SK-N-SH (cell line): ENCODE measurements at regions not wholly inside any gene's neighbourhood (a gene's known extent, or its start where the extent isn't known, plus 50 kb on each side); places are given as distances from the start of the nearest gene placed in this dataset.

Experiments used
- CTCF ChIA-PET: fragments of 300-600, 350-600 bp; formaldehyde crosslinking; extraction: SDS; loops from one replicate; lab custom pipeline; 2021; lab: Yijun Ruan, JAX
- POLR2A ChIA-PET: fragments of 350-600 bp; sonication (Branson Sonifier 250); formaldehyde crosslinking; extraction: SDS; loops from one replicate; lab custom pipeline; 2020; ENCODE audit warnings: antibody characterized with exemption, inconsistent platforms; lab: Yijun Ruan, JAX
- DNase-seq: peaks from one replicate; pipeline ENCODE4 v3.0.0; 2012
- H2AFZ ChIP-seq: fragments of 200-600 bp; sonication (generic); 2 replicates; pipeline ENCODE4 v1.8.1; 2016; ENCODE audit warnings: antibody characterized with exemption, mild to moderate bottlenecking, low read depth
- H3F3A ChIP-seq: fragments of 200-600 bp; sonication (generic); replicated peaks from 2 replicates; pipeline ENCODE3; 2016; ENCODE audit warnings: antibody characterized with exemption, mild to moderate bottlenecking; ENCODE audit not compliant: insufficient read depth
- H3K27ac ChIP-seq, 2 experiments: fragments of 200-500 bp in 1 of 2; fragments of 200-600 bp in 1 of 2; sonication (Bioruptor generic) in 1 of 2; sonication (generic), shearing (Covaris generic) in 1 of 2; 2 replicates each; pipeline versions ENCODE4 v1.5.1 to v1.6.1; 2014 to 2016; ENCODE audit warnings: low read depth in 2 of 2, inconsistent platforms in 1 of 2, low read length in 1 of 2, mild to moderate bottlenecking in 1 of 2, mixed read lengths in 1 of 2
- H3K27me3 ChIP-seq: fragments of 200-600 bp; sonication (generic), shearing (Covaris generic); 2 replicates; pipeline ENCODE4 v1.6.1; 2016; ENCODE audit warnings: mixed run types; ENCODE audit not compliant: insufficient read depth
- H3K36me3 ChIP-seq, 2 experiments: fragments of 200-500 bp in 1 of 2; fragments of 200-600 bp in 1 of 2; sonication (Bioruptor generic) in 1 of 2; sonication (generic) in 1 of 2; replicated peaks in 1 of 2; 2 replicates each; pipeline versions ENCODE3 to v1.5.1; 2014 to 2016; ENCODE audit warnings: low read length in 1 of 2, mild to moderate bottlenecking in 1 of 2; ENCODE audit not compliant: insufficient read depth in 2 of 2, control insufficient read depth in 1 of 2
- H3K4me1 ChIP-seq, 2 experiments: fragments of 200-500 bp in 1 of 2; fragments of 200-600 bp in 1 of 2; sonication (Bioruptor generic) in 1 of 2; sonication (generic), shearing (Covaris generic) in 1 of 2; 2 replicates each; pipeline versions ENCODE4 v1.5.1 to v1.6.1; 2014 to 2016; ENCODE audit warnings: low read depth in 1 of 2, low read length in 1 of 2, mixed run types in 1 of 2; ENCODE audit not compliant: insufficient read depth in 2 of 2, control insufficient read depth in 1 of 2
- H3K4me2 ChIP-seq: fragments of 200-600 bp; sonication (generic), shearing (Covaris generic); 2 replicates; pipeline ENCODE4 v1.6.1; 2017; ENCODE audit warnings: mixed run types
- H3K4me3 ChIP-seq, 2 experiments: fragments of 200-500 bp in 1 of 2; fragments of 200-600 bp in 1 of 2; sonication (Bioruptor generic) in 1 of 2; sonication (generic), shearing (Covaris generic) in 1 of 2; 2 replicates each; pipeline versions ENCODE4 v1.5.1 to v1.8.1; 2014 to 2016; ENCODE audit warnings: low read depth in 2 of 2, inconsistent platforms in 1 of 2, low read length in 1 of 2, mild to moderate bottlenecking in 1 of 2, mixed read lengths in 1 of 2, moderate library complexity in 1 of 2
- H3K79me2 ChIP-seq: fragments of 200-600 bp; sonication (generic); 2 replicates; pipeline ENCODE4 v1.8.1; 2017; ENCODE audit warnings: mild to moderate bottlenecking; ENCODE audit not compliant: insufficient read depth
- H3K9ac ChIP-seq: fragments of 200-600 bp; sonication (generic); 2 replicates; pipeline ENCODE4 v1.6.1; 2017; ENCODE audit warnings: mixed run types
- H3K9me2 ChIP-seq: fragments of 200-600 bp; sonication (generic); 2 replicates; pipeline ENCODE4 v1.6.1; 2017; ENCODE audit warnings: mixed run types
- H3K9me3 ChIP-seq: fragments of 200-600 bp; sonication (generic); 2 replicates; pipeline ENCODE4 v1.6.1; 2017; ENCODE audit warnings: mixed run types, mild to moderate bottlenecking, moderate library complexity
- H4K20me1 ChIP-seq: fragments of 200-600 bp; sonication (generic); 2 replicates; pipeline ENCODE4 v1.6.1; 2017; ENCODE audit warnings: mild to moderate bottlenecking, mixed run types; ENCODE audit not compliant: insufficient read depth
- CHD2 ChIP-seq: fragments of 150-350 bp; IDR thresholded peaks from 2 replicates; pipeline ENCODE4 v1.6.1; 2018; ENCODE audit warnings: low read length; ENCODE audit not compliant: partially characterized antibody
- CTCF ChIP-seq: fragments of 200-600 bp; sonication (generic); IDR thresholded peaks from 2 replicates; pipeline ENCODE4 v1.6.1; 2017; ENCODE audit warnings: antibody characterized with exemption, mild to moderate bottlenecking, moderate library complexity
- FOSL2 ChIP-seq: IDR thresholded peaks from 2 replicates; pipeline ENCODE4 v1.4.0; 2012; ENCODE audit warnings: low read depth, mild to moderate bottlenecking, moderate library complexity, borderline replicate concordance
- GABPA ChIP-seq: IDR thresholded peaks from 2 replicates; pipeline ENCODE4 v1.4.0; 2012; ENCODE audit warnings: low read depth, mild to moderate bottlenecking
- NFIC ChIP-seq: IDR thresholded peaks from 2 replicates; pipeline ENCODE4 v1.4.0; 2012; ENCODE audit warnings: borderline replicate concordance
- NRF1 ChIP-seq: IDR thresholded peaks from 2 replicates; pipeline ENCODE4 v1.6.1; 2012; ENCODE audit warnings: low read depth, mild to moderate bottlenecking, low read length
- PBX3 ChIP-seq: IDR thresholded peaks from 2 replicates; pipeline ENCODE4; 2012
- POLR2AphosphoS5 ChIP-seq: IDR thresholded peaks from 2 replicates; pipeline ENCODE4 v1.6.1; 2012; ENCODE audit warnings: low read depth, low read length
- REST ChIP-seq: IDR thresholded peaks from 2 replicates; pipeline ENCODE4 v1.6.1; 2012; ENCODE audit warnings: mild to moderate bottlenecking, low read depth, low read length, moderate library complexity
- RXRA ChIP-seq: IDR thresholded peaks from 2 replicates; pipeline ENCODE4 v1.4.0; 2012; ENCODE audit warnings: low read depth, mild to moderate bottlenecking, borderline replicate concordance
- SMC3 ChIP-seq: IDR thresholded peaks from 2 replicates; pipeline ENCODE4 v1.6.1; 2012; ENCODE audit warnings: low read depth, low read length, improper control_type of control experiment
- TCF12 ChIP-seq: IDR thresholded peaks from 2 replicates; pipeline ENCODE4 v1.4.0; 2012
- TEAD4 ChIP-seq: IDR thresholded peaks from 2 replicates; pipeline ENCODE4 v1.4.0; 2012; ENCODE audit warnings: mild to moderate bottlenecking, borderline replicate concordance; ENCODE audit not compliant: insufficient read depth
- WGBS: methylation state at CpG from one replicate; pipeline ENCODE4 v1.1.6; 2017; ENCODE audit warnings: low lambda C conversion rate; 5-methylcytosine and 5-hydroxymethylcytosine counted together

- no peak for TF ChIP-seq CTCF
Observed at GRCh38 chr7:25543798-25544197, 315.5 kb upstream of the NPVF start (continued).

GRCh38 chr7:25544254-25544653, 316.0 kb upstream of the NPVF start:
- no peak for TF ChIP-seq GABPA
- TF ChIP-seq NRF1, result no peak
- no peak for TF ChIP-seq PBX3
- TF ChIP-seq TCF12, result no peak
- no peak for TF ChIP-seq REST
- no peak for TF ChIP-seq FOSL2
- TF ChIP-seq CHD2, result no peak
- no peak for TF ChIP-seq RXRA
- TF ChIP-seq POLR2AphosphoS5, result no peak
- no peak for TF ChIP-seq NFIC
- TF ChIP-seq SMC3, result no peak
- no peak for TF ChIP-seq TEAD4
- WGBS, result 24% methylated on average over 5 of the region's 5 CpGs
- CTCF ChIA-PET, result interaction anchor here (1.0 to 11.7 kb wide), 9 partner anchors 13 to 516 kb away, joined by 3 to 110 read pairs (median 7); no protein-coding TSS in a partner anchor
- Histone ChIP-seq H3K4me1 (peaks cover 0 to 15% of the 10 kb centered on the region in 2 experiments; a peak in 1 of 4 replicates), H2AFZ (no peak overlapping the region), H3K36me3 (no peaks in the 10 kb centered on the region), H3K27ac (no peak overlapping the region), H4K20me1 (no peaks in the 10 kb centered on the region), H3K79me2 (no peaks in the 10 kb centered on the region), H3K4me3 (no peak overlapping the region), H3K9ac (no peak overlapping the region), H3K9me3 (no peaks in the 10 kb centered on the region), H3F3A (no peaks in the 10 kb centered on the region), H3K9me2 (no peaks in the 10 kb centered on the region), H3K27me3 (no peaks in the 10 kb centered on the region), H3K4me2 (no peak overlapping the region)
- no peak for DNase-seq
- POLR2A ChIA-PET, result no interaction called here
